Mesendoderm (in vitro differentiated cells): ENCODE measurements at regions not wholly inside any gene's neighbourhood (a gene's known extent, or its start where the extent isn't known, plus 50 kb on each side); places are given as distances from the start of the nearest gene placed in this dataset.

ENCODE experiments used
- DNase-seq: peaks from one replicate; pipeline ENCODE4 v3.0.0; 2013
- H2AK5ac ChIP-seq: 2 replicates; pipeline ENCODE4 v1.6.1; 2013; ENCODE audit warnings: low read length, inconsistent platforms
- H2BK120ac ChIP-seq: 2 replicates; pipeline ENCODE4 v1.6.1; 2013; ENCODE audit warnings: low read depth, mild to moderate bottlenecking, low read length, moderate library complexity, mixed read lengths
- H2BK15ac ChIP-seq: replicated peaks from 2 replicates; pipeline ENCODE4 v1.6.1; 2013; ENCODE audit warnings: low read depth, mild to moderate bottlenecking, moderate library complexity
- H2BK5ac ChIP-seq: 2 replicates; pipeline ENCODE4 v1.6.1; 2013; ENCODE audit warnings: low read length, inconsistent platforms
- H3K18ac ChIP-seq: 2 replicates; pipeline ENCODE4 v1.6.1; 2013; ENCODE audit warnings: mild to moderate bottlenecking, low read length, mixed read lengths
- H3K23ac ChIP-seq: one replicate; pipeline ENCODE4 v1.6.1; 2013; ENCODE audit warnings: low read length
- H3K27ac ChIP-seq: 2 replicates; pipeline ENCODE4 v1.5.1; 2013; ENCODE audit warnings: low read depth, mild to moderate bottlenecking, inconsistent platforms, low read length, moderate library complexity
- H3K27me3 ChIP-seq: 2 replicates; pipeline ENCODE4 v1.6.1; 2013; ENCODE audit warnings: low read length, control low read depth, mild to moderate bottlenecking, inconsistent platforms; ENCODE audit not compliant: insufficient read depth, poor library complexity
- H3K36me3 ChIP-seq: 2 replicates; pipeline ENCODE4 v1.6.1; 2013; ENCODE audit warnings: low read length, inconsistent platforms; ENCODE audit not compliant: control insufficient read depth, insufficient read depth
- H3K4ac ChIP-seq: one replicate; pipeline ENCODE4 v1.6.1; 2013; ENCODE audit warnings: low read depth, mild to moderate bottlenecking, low read length, moderate library complexity
- H3K4me1 ChIP-seq: 2 replicates; pipeline ENCODE4 v1.6.1; 2013; ENCODE audit warnings: low read depth, low read length, inconsistent platforms; ENCODE audit not compliant: control insufficient read depth
- H3K4me2 ChIP-seq: 2 replicates; pipeline ENCODE4 v1.6.1; 2013; ENCODE audit warnings: low read length
- H3K4me3 ChIP-seq: 2 replicates; pipeline ENCODE4 v1.5.1; 2013; ENCODE audit warnings: mild to moderate bottlenecking, low read length
- H3K56ac ChIP-seq: one replicate; pipeline ENCODE4 v1.6.1; 2013; ENCODE audit warnings: low read length
- H3K79me1 ChIP-seq: 2 replicates; pipeline ENCODE4 v1.6.1; 2013; ENCODE audit warnings: low read length, inconsistent platforms
- H3K79me2 ChIP-seq: 2 replicates; pipeline ENCODE4 v1.6.1; 2013; ENCODE audit warnings: mild to moderate bottlenecking, low read length; ENCODE audit not compliant: control insufficient read depth, insufficient read depth
- H3K9ac ChIP-seq: 2 replicates; pipeline ENCODE4 v1.6.1; 2013; ENCODE audit warnings: low read length, inconsistent platforms
- H4K5ac ChIP-seq: one replicate; pipeline ENCODE4 v1.6.1; 2013; ENCODE audit warnings: low read length
- H4K8ac ChIP-seq: one replicate; pipeline ENCODE4 v1.6.1; 2013; ENCODE audit warnings: low read depth, mild to moderate bottlenecking, control low read depth, low read length, moderate library complexity
- WGBS: extraction: QIAGEN DNeasy Blood & Tissue Kit; methylation state at CpG from one replicate; pipeline ENCODE4 v1.1.7; 2013; ENCODE audit warnings: low lambda C conversion rate, missing lambda C conversion rate; ENCODE audit not compliant: insufficient coverage; ENCODE audit errors: extremely low coverage; 5-methylcytosine and 5-hydroxymethylcytosine counted together

- Histone ChIP-seq H4K8ac (no peak overlapping the region), H3K4me2 (no peak overlapping the region), H3K79me2 (no peaks in the 10 kb centered on the region), H3K36me3 (no peaks in the 10 kb centered on the region), H3K18ac (no peak overlapping the region), H2BK15ac (no peak overlapping the region), H3K9ac (no peak overlapping the region), H3K23ac (no peak overlapping the region), H3K56ac (no peak overlapping the region), H2BK120ac (no peak overlapping the region), H2AK5ac (no peak overlapping the region), H4K5ac (no peak overlapping the region), H3K4ac (no peak overlapping the region), H3K79me1 (no peaks in the 10 kb centered on the region), H2BK5ac (no peak overlapping the region), H3K27me3 (no peaks in the 10 kb centered on the region), H3K4me1 (no peaks in the 10 kb centered on the region), H3K4me3 (no peak overlapping the region), H3K27ac (no peak overlapping the region)
- WGBS, result no CpG with 5 or more reads among the region's 2 CpGs
- DNase-seq, result no peak
Measured at GRCh38 chr13:97171136-97171535, 51.0 kb upstream of the MBNL2 start.
